Glomerular visceral epithelial cell (primary cell): ENCODE measurements at regions not wholly inside any gene's neighbourhood (a gene's known extent, or its start where the extent isn't known, plus 50 kb on each side); places are given as distances from the start of the nearest gene placed in this dataset.
A peak's percentile ranks its signal among the peaks of the same experiment; 100 is the strongest.
"Not testable (repeated sequence)": the region's sequence is repeated elsewhere in the genome, so short reads cannot be mapped to it uniquely, and the experiment has no call there.

Experiments used
- DNase-seq: peaks from one replicate; pipeline ENCODE4 v3.0.0-alpha.2; 2016; ENCODE audit errors: extremely low spot score

- no peak for DNase-seq
Measured at GRCh38 chr5:8710426-8710930, 835.4 kb downstream of the SEMA5A start.

GRCh38 chr5:8714198-8714597 lies 831.7 kb downstream of the SEMA5A start:
- no peak for DNase-seq

DNA sequence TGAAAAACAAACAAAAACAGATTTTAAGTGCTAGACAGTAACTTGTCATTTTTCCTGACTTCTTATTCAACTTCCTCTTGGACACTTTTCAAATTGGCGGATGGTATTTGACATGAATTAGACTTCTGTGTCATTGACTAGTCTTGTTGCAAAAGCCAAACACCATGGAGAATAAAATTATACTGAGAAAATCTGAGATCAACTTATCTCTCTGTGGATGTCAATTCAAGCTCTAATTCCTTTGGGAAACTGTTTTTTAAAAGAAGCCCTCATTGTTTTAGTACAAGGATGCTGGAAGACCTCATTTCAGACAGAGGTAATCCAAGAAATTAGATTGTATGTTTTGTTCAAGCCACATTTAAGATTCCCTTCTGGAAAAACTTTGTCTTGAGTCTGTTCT lies 831.0 kb downstream of the SEMA5A start:
- no peak for DNase-seq

- no peak for DNase-seq
Measured at GRCh38 chr5:8719796-8720195, 826.1 kb downstream of the SEMA5A start.

DNA sequence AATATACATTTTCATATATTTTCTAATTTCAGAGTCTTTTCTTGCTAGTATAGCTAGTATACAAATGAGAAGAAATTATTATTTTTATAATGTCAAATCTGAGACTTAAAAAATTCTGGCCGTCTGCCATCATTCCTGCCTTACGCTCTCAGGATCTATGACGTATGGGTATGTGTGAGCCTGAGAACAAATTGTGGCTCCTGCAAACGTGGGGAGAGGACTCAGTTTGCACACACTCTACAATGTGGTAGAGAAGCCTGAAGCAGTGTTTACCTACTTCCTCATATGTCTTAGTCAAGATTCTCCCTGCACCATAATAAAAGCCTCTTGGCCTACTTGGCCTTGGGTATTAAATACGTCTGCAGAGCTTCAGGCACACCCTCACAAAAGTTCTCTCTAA lies 825.4 kb downstream of the SEMA5A start:
- DNase-seq = no peak

DNA sequence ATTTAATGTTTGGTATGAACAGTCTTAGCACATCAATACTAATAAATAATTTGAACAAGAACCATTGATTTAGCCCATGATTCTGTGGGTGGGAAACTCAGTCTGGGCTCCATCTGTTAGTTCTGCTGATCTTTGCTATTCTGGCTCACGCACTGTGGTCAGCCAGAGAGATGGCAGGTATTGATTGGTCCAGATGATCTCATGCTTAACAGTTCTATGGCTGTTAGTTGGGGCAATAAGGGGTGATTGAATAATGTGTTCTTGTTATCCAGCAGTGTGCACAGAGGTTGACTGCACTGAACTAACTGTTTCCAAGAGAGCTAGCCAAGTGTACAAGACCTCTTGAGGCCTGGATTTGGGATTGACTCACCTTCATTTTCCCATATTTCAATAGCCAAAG lies 824.3 kb downstream of the SEMA5A start:
- DNase-seq = no peak

- no peak for DNase-seq
Measured at GRCh38 chr5:8726383-8727036, 819.4 kb downstream of the SEMA5A start.

- DNase-seq = no peak
Measured at GRCh38 chr5:8727396-8727795, 818.5 kb downstream of the SEMA5A start.

GRCh38 chr5:8729437-8729836 lies 816.4 kb downstream of the SEMA5A start:
- no peak for DNase-seq

- DNase-seq = peak; percentile 68
Measured at GRCh38 chr5:8730194-8730593, 815.7 kb downstream of the SEMA5A start.

GRCh38 chr5:8731110-8731509 lies 814.8 kb downstream of the SEMA5A start:
- DNase-seq = not testable (repeated sequence)

DNA sequence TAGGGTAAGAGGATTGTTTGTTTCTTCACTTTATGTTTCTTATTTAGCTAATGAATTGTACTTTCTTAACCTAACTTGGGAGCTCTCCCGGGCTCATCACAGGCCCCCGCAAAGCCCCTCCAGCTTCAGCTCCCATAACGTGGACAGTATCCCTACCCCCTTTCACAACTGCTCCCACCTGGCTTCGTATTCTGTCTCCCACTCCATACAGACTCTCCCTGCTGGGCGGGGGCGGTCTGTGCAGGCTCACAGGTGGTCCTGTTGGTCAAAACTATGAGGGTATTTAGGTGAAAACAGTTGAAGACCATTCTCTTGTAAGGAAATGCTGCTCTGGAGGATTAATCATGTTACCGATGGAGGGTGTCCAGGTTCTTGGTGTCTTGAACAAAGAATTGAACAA lies 805.3 kb downstream of the SEMA5A start:
- no peak for DNase-seq

GRCh38 chr5:8749556-8749955 lies 796.3 kb downstream of the SEMA5A start:
- DNase-seq = no peak

GRCh38 chr5:8750100-8750499 lies 795.8 kb downstream of the SEMA5A start:
- DNase-seq = no peak

- DNase-seq = no peak
Measured at GRCh38 chr5:8751971-8752370, 793.9 kb downstream of the SEMA5A start.

GRCh38 chr5:8752595-8752994 lies 793.3 kb downstream of the SEMA5A start:
- DNase-seq = no peak

- peak; percentile 58 for DNase-seq
Measured at GRCh38 chr5:8756498-8757084, 789.3 kb downstream of the SEMA5A start.

- no peak for DNase-seq
Measured at GRCh38 chr5:8765886-8766285, 780.0 kb downstream of the SEMA5A start.

DNA sequence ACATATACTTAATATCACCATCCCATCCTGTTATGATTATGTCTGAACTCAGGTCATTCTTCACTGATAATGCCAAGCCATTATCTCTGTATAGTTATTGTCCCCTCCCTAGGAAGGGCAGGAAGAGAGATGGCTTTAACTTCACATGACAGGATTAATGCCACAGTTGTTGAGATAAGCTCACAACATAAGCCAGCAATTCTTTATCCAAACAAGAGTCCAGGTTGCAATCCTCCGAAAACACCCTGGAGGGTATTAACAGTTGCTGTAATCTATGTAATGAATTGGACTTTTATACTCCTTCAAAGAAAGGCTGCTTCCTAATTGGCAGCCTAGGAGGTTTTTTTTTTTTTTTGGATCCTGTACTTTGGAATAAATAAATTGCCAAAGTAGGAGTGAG lies 779.4 kb downstream of the SEMA5A start:
- DNase-seq = no peak

DNA sequence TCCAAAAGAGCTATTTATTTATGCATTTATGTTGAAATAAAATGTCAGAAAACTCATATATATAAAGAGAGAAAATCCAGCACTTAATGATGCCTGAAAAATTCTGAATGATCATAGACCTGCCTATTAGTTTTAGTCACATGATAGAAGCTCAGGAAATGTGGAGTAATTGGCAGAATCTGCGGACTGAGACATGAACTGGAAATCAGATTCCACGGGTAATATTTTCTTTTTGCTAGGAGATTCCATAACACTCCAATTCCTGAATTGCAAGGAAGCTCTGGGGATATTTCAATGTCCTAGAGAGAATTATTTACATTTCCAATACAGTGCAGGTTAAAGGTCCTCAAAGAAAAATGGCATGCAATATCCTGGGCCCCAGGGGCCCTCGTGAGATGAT lies 778.8 kb downstream of the SEMA5A start:
- DNase-seq = no peak

DNA sequence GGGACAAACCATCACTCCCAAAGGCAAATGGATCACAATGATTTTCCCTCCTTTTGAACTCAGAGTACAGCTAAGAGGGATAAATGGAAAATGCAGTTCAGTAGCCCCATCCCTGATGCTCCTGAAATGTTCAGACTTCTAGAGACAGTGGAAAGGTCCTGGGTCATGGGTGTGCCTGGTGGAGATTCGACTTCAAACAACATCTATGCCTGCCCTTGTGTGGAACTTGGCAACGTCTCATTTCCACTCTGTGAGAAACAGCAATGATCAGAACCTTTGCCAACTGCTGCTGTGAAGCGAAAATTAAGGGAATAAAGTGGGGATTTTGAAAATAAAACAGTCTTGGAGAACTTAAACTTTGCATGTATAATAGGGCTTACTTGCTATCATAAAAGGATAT lies 778.1 kb downstream of the SEMA5A start:
- DNase-seq = no peak

GRCh38 chr5:8769631-8770030 lies 776.2 kb downstream of the SEMA5A start:
- no peak for DNase-seq

GRCh38 chr5:8770431-8770830 lies 775.4 kb downstream of the SEMA5A start:
- no peak for DNase-seq
